GM23338 (cell line): ENCODE measurements at regions not wholly inside any gene's neighbourhood (a gene's known extent, or its start where the extent isn't known, plus 50 kb on each side); places are given as distances from the start of the nearest gene placed in this dataset.

Source experiments
- ATAC-seq: fragments of 200-7000 bp; cut with Tn5 transposase; 3 replicates; pipeline ENCODE4 v1.9.1; 2020
- DNase-seq: peaks from one replicate; pipeline ENCODE4 v3.0.0-alpha.2; 2015; ENCODE audit warnings: low spot score
- H2AFZ ChIP-seq: fragments of 200-600 bp; sonication (generic); 2 replicates; pipeline ENCODE4 v1.8.0; 2016; ENCODE audit warnings: antibody characterized with exemption, mild to moderate bottlenecking, moderate library complexity
- H3F3A ChIP-seq: fragments of 200-600 bp; sonication (generic); replicated peaks from 2 replicates; pipeline ENCODE4 v1.8.0; 2017; ENCODE audit warnings: antibody characterized with exemption, mixed run types, low read depth
- H3K27ac ChIP-seq: fragments of 200-600 bp; sonication (generic); 2 replicates; pipeline ENCODE4 v1.6.1; 2016; ENCODE audit warnings: low read depth
- H3K27me3 ChIP-seq: fragments of 200-600 bp; sonication (generic); 2 replicates; pipeline ENCODE4 v1.8.0; 2016; ENCODE audit warnings: mild to moderate bottlenecking, mixed run types, moderate library complexity; ENCODE audit not compliant: insufficient read depth
- H3K36me3 ChIP-seq: fragments of 200-600 bp; sonication (generic); 2 replicates; pipeline ENCODE4 v1.8.0; 2016; ENCODE audit warnings: mild to moderate bottlenecking; ENCODE audit not compliant: insufficient read depth
- H3K4me1 ChIP-seq: fragments of 200-600 bp; sonication (generic); 2 replicates; pipeline ENCODE4 v1.8.0; 2016; ENCODE audit warnings: mild to moderate bottlenecking, moderate library complexity; ENCODE audit not compliant: insufficient read depth
- H3K4me2 ChIP-seq: fragments of 200-600 bp; sonication (generic); 2 replicates; pipeline ENCODE4 v1.7.1; 2017; ENCODE audit warnings: mixed run types
- H3K4me3 ChIP-seq: fragments of 200-600 bp; sonication (generic); 2 replicates; pipeline ENCODE4 v1.6.1; 2016; ENCODE audit warnings: mixed run types
- H3K79me2 ChIP-seq: fragments of 200-600 bp; sonication (generic); replicated peaks from 2 replicates; pipeline ENCODE4 v1.8.0; 2017; ENCODE audit warnings: mild to moderate bottlenecking; ENCODE audit not compliant: insufficient read depth
- H3K9me2 ChIP-seq: fragments of 200-600 bp; sonication (generic); 2 replicates; pipeline ENCODE4 v1.8.0; 2017; ENCODE audit not compliant: insufficient read depth
- H4K20me1 ChIP-seq: fragments of 200-600 bp; sonication (generic); replicated peaks from 2 replicates; pipeline ENCODE4 v1.8.0; 2017; ENCODE audit warnings: mild to moderate bottlenecking; ENCODE audit not compliant: insufficient read depth
- H3K27ac Mint-ChIP-seq: 2 replicates; pipeline ENCODE4 v1.8.0; 2020; ENCODE audit warnings: inconsistent platforms, mild to moderate bottlenecking, moderate library complexity, mixed read lengths
- H3K27me3 Mint-ChIP-seq: 3 replicates; pipeline ENCODE4 v1.8.0; 2022; ENCODE audit warnings: low read depth, mild to moderate bottlenecking, moderate library complexity, mixed read lengths, inconsistent platforms; ENCODE audit not compliant: insufficient read depth, poor library complexity
- H3K36me3 Mint-ChIP-seq: 3 replicates; pipeline ENCODE4 v1.8.0; 2021; ENCODE audit warnings: low read depth, mild to moderate bottlenecking, inconsistent platforms, moderate library complexity, mixed read lengths
- H3K4me1 Mint-ChIP-seq: 3 replicates; pipeline ENCODE4 v1.8.0; 2020; ENCODE audit warnings: mild to moderate bottlenecking, inconsistent platforms, mixed read lengths
- H3K4me3 Mint-ChIP-seq: 3 replicates; pipeline ENCODE4 v1.8.0; 2021; ENCODE audit warnings: moderate library complexity, mild to moderate bottlenecking, inconsistent platforms, mixed read lengths
- H3K9me3 Mint-ChIP-seq: 3 replicates; pipeline ENCODE4 v1.8.0; 2020; ENCODE audit warnings: moderate library complexity, mild to moderate bottlenecking, inconsistent platforms, mixed read lengths
- CREB1 ChIP-seq: fragments of 250-450 bp; sonication (Bioruptor Pico); IDR thresholded peaks from 2 replicates; pipeline ENCODE4 v1.5.0; 2020; ENCODE audit warnings: low read depth, mild to moderate bottlenecking, moderate library complexity
- CTCF ChIP-seq, 2 experiments: fragments of 200-600 bp in 1 of 2; sonication (generic) in 1 of 2; conservative IDR thresholded peaks; 2 replicates each; pipeline versions ENCODE4 v1.5.1 to v1.6.1; 2016 to 2017; ENCODE audit warnings: antibody characterized with exemption in 2 of 2, low read depth in 2 of 2, mild to moderate bottlenecking in 2 of 2, moderate library complexity in 1 of 2
- EZH2phosphoT487 ChIP-seq: fragments of 200-600 bp; sonication (generic); IDR thresholded peaks from one replicate; pipeline ENCODE4 v1.8.1; 2018; ENCODE audit warnings: antibody characterized with exemption; ENCODE audit not compliant: unreplicated experiment
- JUNB ChIP-seq: IDR thresholded peaks from one replicate; pipeline ENCODE4 v1.6.1; 2016; ENCODE audit warnings: antibody characterized with exemption; ENCODE audit not compliant: unreplicated experiment
- NANOG ChIP-seq: IDR thresholded peaks from 2 replicates; pipeline ENCODE4 v1.6.1; 2016; ENCODE audit warnings: antibody characterized with exemption, borderline replicate concordance
- POLR2AphosphoS5 ChIP-seq: IDR thresholded peaks from 2 replicates; pipeline ENCODE4 v1.6.1; 2016; ENCODE audit warnings: antibody characterized with exemption, low read depth
- REST ChIP-seq: IDR thresholded peaks from one replicate; pipeline ENCODE4 v1.6.1; 2018; ENCODE audit warnings: antibody characterized with exemption; ENCODE audit not compliant: unreplicated experiment
- ZNF114 ChIP-seq: fragments of 250-450 bp; sonication (Bioruptor Pico); IDR thresholded peaks from 2 replicates; pipeline ENCODE4 v1.5.0; 2020; ENCODE audit warnings: mild to moderate bottlenecking, moderate library complexity

DNA sequence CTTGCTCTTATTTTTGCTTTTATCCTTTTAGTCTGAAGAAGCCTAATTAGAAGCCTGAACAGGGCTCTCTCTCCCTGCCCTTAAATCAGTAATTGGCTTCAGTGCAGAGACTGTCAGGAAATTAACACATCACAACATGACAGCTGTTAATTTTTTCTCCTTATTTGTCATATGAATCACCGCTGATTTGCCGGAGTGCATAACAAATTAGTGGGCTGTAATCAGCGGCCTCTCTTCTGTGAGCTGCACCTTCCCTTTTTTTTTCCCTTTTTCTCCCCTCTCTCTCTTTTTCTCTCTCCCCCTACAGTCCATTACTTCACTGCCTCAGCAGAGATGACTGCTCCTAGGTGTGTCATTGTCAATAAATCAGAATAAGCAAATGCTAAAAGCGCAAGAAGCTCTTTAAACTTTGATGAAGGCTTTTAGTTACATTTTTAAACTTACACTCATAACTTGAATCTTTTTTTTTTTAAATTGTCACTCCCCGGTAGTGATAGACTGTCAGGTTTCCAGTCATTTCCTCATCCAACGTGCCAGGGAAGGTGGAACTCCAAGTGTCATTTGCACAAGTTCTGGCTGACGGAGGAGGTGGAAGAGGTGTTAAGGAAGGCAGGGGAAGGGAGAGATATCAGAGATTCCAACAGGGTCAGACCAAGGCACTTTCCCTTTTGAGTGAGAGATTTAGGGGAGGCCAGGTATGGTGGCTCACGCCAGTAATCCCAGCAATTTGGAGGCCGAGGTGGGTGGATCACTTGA is 197.1 kb upstream of the TSHZ3 start:
- Mint-ChIP-seq H3K9me3 (peaks cover 5% of the 10 kb centered on the region), H3K27ac (no peak overlapping the region), H3K36me3 (peaks cover 5% of the 10 kb centered on the region; the same call in 1 of the 3 replicates), H3K4me1 (peaks cover 15% of the 10 kb centered on the region), H3K4me3 (no peak overlapping the region), H3K27me3 (peaks cover 12% of the 10 kb centered on the region)
- DNase-seq (no peak), ATAC-seq (no peak)
- Histone ChIP-seq H2AFZ (peak overlapping the region; percentile 77; the same call in 1 of the 2 replicates), H3K9me2 (peaks cover 43% of the 10 kb centered on the region), H3K27me3 (no peaks in the 10 kb centered on the region), H3K4me3 (no peak overlapping the region), H3K79me2 (no peaks in the 10 kb centered on the region), H3K36me3 (no peaks in the 10 kb centered on the region), H4K20me1 (no peaks in the 10 kb centered on the region), H3K4me2 (no peak overlapping the region), H3F3A (no peaks in the 10 kb centered on the region), H3K4me1 (peaks cover 4% of the 10 kb centered on the region; the same call in 1 of the 2 replicates), H3K27ac (no peak overlapping the region)
- TF ChIP-seq REST (no peak), POLR2AphosphoS5 (no peak), EZH2phosphoT487 (no peak)

DNA sequence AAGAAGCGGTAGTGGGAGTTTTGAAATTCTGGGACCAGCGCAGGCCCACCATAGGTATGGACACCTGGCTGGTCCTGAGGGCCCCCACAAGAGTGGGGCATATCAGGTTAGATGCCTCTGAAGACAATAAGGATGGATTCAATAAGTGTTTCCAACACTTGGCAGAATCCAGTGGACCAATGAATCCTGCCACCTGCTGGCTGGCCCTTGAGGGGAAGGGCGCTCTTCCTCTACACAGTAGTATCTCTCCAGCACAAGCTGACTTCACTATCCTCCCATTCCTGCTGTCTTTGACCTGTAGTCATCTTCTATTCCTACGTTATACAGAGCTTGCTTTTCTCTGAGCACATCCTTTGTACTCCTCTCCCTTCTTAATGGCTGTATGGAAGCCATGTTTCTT is 199.7 kb upstream of the TSHZ3 start:
- DNase-seq (peak; percentile 50), ATAC-seq (peak; percentile 63; the same call in 2 of the 3 replicates)
- Histone ChIP-seq H3K9me2 (peaks cover 32% of the 10 kb centered on the region), H3K4me1 (peaks cover 4% of the 10 kb centered on the region; the same call in 1 of the 2 replicates), H3K27ac (no peak overlapping the region), H3K27me3 (no peaks in the 10 kb centered on the region), H3K36me3 (no peaks in the 10 kb centered on the region), H3K4me3 (no peak overlapping the region), H3K79me2 (no peaks in the 10 kb centered on the region), H3K4me2 (no peak overlapping the region), H3F3A (no peaks in the 10 kb centered on the region), H4K20me1 (no peaks in the 10 kb centered on the region), H2AFZ (peak overlapping the region; percentile 85)
- no peak for TF ChIP-seq NANOG
- no peak for TF ChIP-seq JUNB
- TF ChIP-seq REST, result no peak
- TF ChIP-seq POLR2AphosphoS5, result no peak
- TF ChIP-seq ZNF114 (CRISPR knock-in tag), result no peak
- TF ChIP-seq CTCF (conservative IDR thresholded peaks at IDR 0.05; ENCODE audit: low read depth in 2 of 2), result peak; percentile 64 to 75
- TF ChIP-seq CREB1 (CRISPR knock-in tag), result no peak
- Mint-ChIP-seq H3K4me1 (peaks cover 8% of the 10 kb centered on the region), H3K27ac (no peak overlapping the region), H3K36me3 (peaks cover 4% of the 10 kb centered on the region; the same call in 1 of the 3 replicates), H3K27me3 (peaks cover 12% of the 10 kb centered on the region), H3K9me3 (peaks cover 8% of the 10 kb centered on the region), H3K4me3 (no peak overlapping the region)
